ENCODE measurements at regions not wholly inside any gene's neighbourhood (a gene's known extent, or its start where the extent isn't known, plus 50 kb on each side); places are given as distances from the start of the nearest gene placed in this dataset.

DNA sequence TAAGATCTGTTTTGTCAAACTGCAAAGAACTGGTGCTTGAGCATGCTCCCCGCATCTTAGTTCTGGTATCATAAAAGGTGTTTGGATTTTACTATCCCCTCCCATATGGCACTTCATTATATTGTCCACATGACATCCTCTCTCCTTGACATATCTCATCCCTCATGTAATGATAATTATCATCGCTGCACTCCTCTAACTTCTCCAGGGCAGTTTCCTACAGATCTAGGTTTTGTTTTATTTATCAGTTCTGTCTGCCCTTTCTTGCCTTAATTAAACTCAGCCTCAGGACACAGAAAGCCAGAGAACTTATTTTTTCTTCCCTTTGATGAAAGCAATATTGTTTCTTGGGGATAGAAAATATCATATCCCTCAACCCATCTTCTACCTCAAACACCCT is 129.6 kb upstream of the DDX18 start:
- no peak overlapping the region for H3K4me3 ChIP-seq (ENCODE audit: low read length in 2 of 2)
- WGBS, 2 donors: 85 to 95% methylated on average over 2 of the region's 2 CpGs
- H3K27ac ChIP-seq (ENCODE audit: low read depth in 1 of 2, low read length in 2 of 2): no peak overlapping the region
- no peak for DNase-seq
- intact Hi-C loops (cut with DNase I): no loop called here
- H3K36me3 ChIP-seq (ENCODE audit: control insufficient read depth in 1 of 2, insufficient read depth in 2 of 2, low read length in 1 of 2): no peaks in the 10 kb centered on the region
- no peaks in the 10 kb centered on the region for H3K9me3 ChIP-seq (ENCODE audit: control insufficient read depth, low read length)
- H3K27me3 ChIP-seq (ENCODE audit: control insufficient read depth in 1 of 2, insufficient read depth in 2 of 2, low read length in 1 of 2): no peaks in the 10 kb centered on the region
- no peak for ATAC-seq (ENCODE audit: low FRiP score)
- H3K4me1 ChIP-seq (ENCODE audit: control insufficient read depth in 1 of 2, insufficient read depth in 2 of 2, low read length in 2 of 2): no peaks in the 10 kb centered on the region

DNA sequence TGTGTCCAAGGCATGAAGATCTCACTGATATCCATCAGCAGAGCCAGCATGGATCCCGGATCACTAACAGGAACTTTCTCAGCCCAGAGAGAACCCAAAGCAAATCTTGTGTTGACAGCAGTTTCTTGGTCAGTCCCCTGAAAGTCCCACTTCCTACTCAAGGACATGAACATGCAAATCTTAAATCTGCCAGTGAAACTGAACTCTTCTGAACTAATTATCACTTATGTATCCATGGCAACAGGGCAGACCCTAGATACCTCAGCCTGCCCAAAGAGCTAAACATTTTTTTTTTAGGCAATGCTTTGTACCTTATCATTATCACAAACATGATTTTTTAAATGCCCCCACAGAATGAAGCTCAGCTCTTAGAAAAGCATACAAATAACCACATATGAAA is 127.8 kb upstream of the DDX18 start:
- DNase-seq (no peak), ATAC-seq (ENCODE audit: low FRiP score) (no peak)
- intact Hi-C loops (cut with DNase I): no loop called here
- H3K9me3 ChIP-seq (ENCODE audit: control insufficient read depth, low read length): no peaks in the 10 kb centered on the region
- WGBS, 2 donors: 69 to 86% methylated on average over 1 of the region's 1 CpG
- H3K36me3 ChIP-seq (ENCODE audit: control insufficient read depth in 1 of 2, insufficient read depth in 2 of 2, low read length in 1 of 2): no peaks in the 10 kb centered on the region
- H3K4me1 ChIP-seq (ENCODE audit: control insufficient read depth in 1 of 2, insufficient read depth in 2 of 2, low read length in 2 of 2): no peaks in the 10 kb centered on the region
- no peak overlapping the region for H3K27ac ChIP-seq (ENCODE audit: low read depth in 1 of 2, low read length in 2 of 2)
- H3K4me3 ChIP-seq (ENCODE audit: low read length in 2 of 2): no peak overlapping the region
- H3K27me3 ChIP-seq (ENCODE audit: control insufficient read depth in 1 of 2, insufficient read depth in 2 of 2, low read length in 1 of 2): no peaks in the 10 kb centered on the region

DNA sequence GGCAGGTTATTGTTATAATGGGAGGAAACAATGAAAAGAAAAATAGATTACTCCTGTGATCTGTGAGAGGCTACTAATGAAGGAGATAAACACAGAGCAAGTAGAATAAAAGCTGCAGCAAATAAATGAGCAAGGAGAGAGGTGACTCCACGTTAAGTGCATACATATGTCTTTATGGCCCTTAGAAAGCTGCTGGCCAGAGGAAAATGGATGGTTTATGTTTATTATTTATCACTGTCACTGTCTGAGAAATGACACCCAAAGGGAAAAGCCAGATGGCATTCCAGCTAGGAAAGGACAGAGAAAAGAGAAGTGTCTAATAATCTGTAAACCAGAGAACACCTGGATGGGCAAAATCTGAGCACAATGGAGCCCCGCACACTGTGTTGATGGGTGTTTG is 122.9 kb upstream of the DDX18 start:
- no peaks in the 10 kb centered on the region for H3K4me1 ChIP-seq (ENCODE audit: control insufficient read depth in 1 of 2, insufficient read depth in 2 of 2, low read length in 2 of 2)
- 41 to 60% methylated on average over 2 of the region's 2 CpGs for WGBS, 2 donors
- intact Hi-C loops (cut with DNase I): no loop called here
- no peak for DNase-seq
- H3K27ac ChIP-seq (ENCODE audit: low read depth in 1 of 2, low read length in 2 of 2): no peak overlapping the region
- no peak for ATAC-seq (ENCODE audit: low FRiP score)
- H3K27me3 ChIP-seq (ENCODE audit: control insufficient read depth in 1 of 2, insufficient read depth in 2 of 2, low read length in 1 of 2): no peaks in the 10 kb centered on the region
- no peaks in the 10 kb centered on the region for H3K9me3 ChIP-seq (ENCODE audit: control insufficient read depth, low read length)
- no peaks in the 10 kb centered on the region for H3K36me3 ChIP-seq (ENCODE audit: control insufficient read depth in 1 of 2, insufficient read depth in 2 of 2, low read length in 1 of 2)
- H3K4me3 ChIP-seq (ENCODE audit: low read length in 2 of 2): no peak overlapping the region

DNA sequence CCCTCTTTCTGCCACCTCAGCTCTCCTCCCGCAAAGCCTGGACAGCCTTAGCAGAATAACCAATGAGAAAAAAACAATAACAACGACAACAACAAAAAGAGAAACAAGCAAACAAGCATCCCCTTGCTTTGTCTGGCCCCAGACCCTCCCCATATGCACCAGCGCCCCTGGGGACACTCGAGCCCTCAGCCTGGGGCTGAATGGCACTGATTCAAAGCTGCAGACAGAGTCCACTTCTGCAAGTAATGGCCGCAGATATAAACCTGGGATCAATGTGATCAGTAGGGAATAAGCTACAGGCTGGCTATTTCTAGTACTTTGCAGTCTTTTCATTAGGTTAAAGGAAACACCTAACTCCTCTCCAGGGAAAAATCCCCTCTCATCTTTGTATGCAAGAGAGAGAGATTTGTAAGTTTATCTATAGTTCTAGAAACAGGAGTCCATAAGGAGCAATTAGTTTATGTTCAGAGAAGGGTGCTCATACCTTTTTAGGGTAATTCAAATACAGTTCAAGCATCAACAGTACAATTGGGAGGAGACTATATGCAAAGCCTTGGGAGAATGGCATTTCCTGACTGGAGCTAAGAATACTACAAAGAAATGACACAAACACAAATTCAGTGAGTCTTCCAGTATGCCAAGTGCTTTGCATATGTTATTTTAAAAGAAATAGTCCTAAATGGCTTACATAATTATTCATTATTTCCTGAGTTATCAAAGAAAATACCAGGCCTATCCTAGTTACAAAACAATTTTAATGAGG is 122.3 kb upstream of the DDX18 start:
- no peak for ATAC-seq (ENCODE audit: low FRiP score)
- no peak for DNase-seq
- H3K4me3 ChIP-seq (ENCODE audit: low read length in 2 of 2): no peak overlapping the region
- no peak overlapping the region for H3K27ac ChIP-seq (ENCODE audit: low read depth in 1 of 2, low read length in 2 of 2)
- H3K27me3 ChIP-seq (ENCODE audit: control insufficient read depth in 1 of 2, insufficient read depth in 2 of 2, low read length in 1 of 2): no peaks in the 10 kb centered on the region
- intact Hi-C loops (cut with DNase I): no loop called here
- no peaks in the 10 kb centered on the region for H3K9me3 ChIP-seq (ENCODE audit: control insufficient read depth, low read length)
- no peaks in the 10 kb centered on the region for H3K36me3 ChIP-seq (ENCODE audit: control insufficient read depth in 1 of 2, insufficient read depth in 2 of 2, low read length in 1 of 2)
- no peaks in the 10 kb centered on the region for H3K4me1 ChIP-seq (ENCODE audit: control insufficient read depth in 1 of 2, insufficient read depth in 2 of 2, low read length in 2 of 2)
- WGBS, 2 donors: 50 to 61% methylated on average over 5 of the region's 5 CpGs

DNA sequence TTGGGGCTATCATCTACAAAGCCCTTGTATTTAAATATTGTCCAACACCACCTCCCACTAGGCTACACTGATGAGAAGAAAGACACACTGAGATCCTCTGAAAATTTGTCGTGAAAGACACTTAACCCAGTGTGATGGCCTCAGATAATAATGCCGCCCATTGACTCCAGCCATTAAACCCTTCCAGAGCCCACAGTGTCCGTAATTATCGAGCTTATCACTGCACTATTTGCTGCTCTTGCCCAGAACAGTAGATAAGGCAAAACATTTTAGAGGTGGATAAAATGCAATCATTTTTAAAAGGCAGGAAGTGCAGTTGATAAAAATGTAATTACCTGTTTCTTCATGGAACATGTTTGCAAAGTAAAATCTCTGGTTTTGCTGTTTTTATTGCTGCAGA is 121.3 kb upstream of the DDX18 start:
- DNase-seq (no peak), ATAC-seq (ENCODE audit: low FRiP score) (no peak)
- Histone ChIP-seq H3K4me3 (ENCODE audit: low read length in 2 of 2) (no peak overlapping the region), H3K4me1 (ENCODE audit: control insufficient read depth in 1 of 2, insufficient read depth in 2 of 2, low read length in 2 of 2) (no peaks in the 10 kb centered on the region), H3K27ac (ENCODE audit: low read depth in 1 of 2, low read length in 2 of 2) (no peak overlapping the region), H3K9me3 (ENCODE audit: control insufficient read depth, low read length) (no peaks in the 10 kb centered on the region), H3K27me3 (ENCODE audit: control insufficient read depth in 1 of 2, insufficient read depth in 2 of 2, low read length in 1 of 2) (no peaks in the 10 kb centered on the region), H3K36me3 (ENCODE audit: control insufficient read depth in 1 of 2, insufficient read depth in 2 of 2, low read length in 1 of 2) (no peaks in the 10 kb centered on the region)
- 68 to 77% methylated on average over 4 of the region's 4 CpGs for WGBS, 2 donors
- intact Hi-C loops (cut with DNase I): no loop called here

DNA sequence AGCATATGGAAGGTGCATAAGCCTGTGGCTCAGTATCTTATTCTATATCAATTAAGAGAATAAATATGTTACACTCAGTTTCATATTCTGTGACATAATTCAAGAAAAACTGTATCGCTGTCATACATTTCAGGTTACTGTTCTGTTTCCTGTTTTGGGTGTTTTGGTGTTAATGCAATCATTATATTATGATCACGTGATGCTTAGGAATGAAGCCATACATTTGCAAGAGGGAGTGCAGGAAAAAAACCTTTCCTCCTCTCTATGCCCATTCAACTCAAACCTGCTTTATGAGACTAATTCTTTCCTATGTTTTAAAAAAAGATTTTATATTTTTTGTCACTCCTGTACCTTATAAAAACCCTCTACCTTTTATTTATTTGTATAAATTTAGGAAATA is 120.8 kb upstream of the DDX18 start:
- ATAC-seq (ENCODE audit: low FRiP score) (no peak), DNase-seq (no peak)
- no peaks in the 10 kb centered on the region for H3K9me3 ChIP-seq (ENCODE audit: control insufficient read depth, low read length)
- no peaks in the 10 kb centered on the region for H3K4me1 ChIP-seq (ENCODE audit: control insufficient read depth in 1 of 2, insufficient read depth in 2 of 2, low read length in 2 of 2)
- no peak overlapping the region for H3K27ac ChIP-seq (ENCODE audit: low read depth in 1 of 2, low read length in 2 of 2)
- 81 to 84% methylated on average over 2 of the region's 2 CpGs for WGBS, 2 donors
- H3K4me3 ChIP-seq (ENCODE audit: low read length in 2 of 2): no peak overlapping the region
- H3K27me3 ChIP-seq (ENCODE audit: control insufficient read depth in 1 of 2, insufficient read depth in 2 of 2, low read length in 1 of 2): no peaks in the 10 kb centered on the region
- no peaks in the 10 kb centered on the region for H3K36me3 ChIP-seq (ENCODE audit: control insufficient read depth in 1 of 2, insufficient read depth in 2 of 2, low read length in 1 of 2)
- intact Hi-C loops (cut with DNase I): no loop called here

DNA sequence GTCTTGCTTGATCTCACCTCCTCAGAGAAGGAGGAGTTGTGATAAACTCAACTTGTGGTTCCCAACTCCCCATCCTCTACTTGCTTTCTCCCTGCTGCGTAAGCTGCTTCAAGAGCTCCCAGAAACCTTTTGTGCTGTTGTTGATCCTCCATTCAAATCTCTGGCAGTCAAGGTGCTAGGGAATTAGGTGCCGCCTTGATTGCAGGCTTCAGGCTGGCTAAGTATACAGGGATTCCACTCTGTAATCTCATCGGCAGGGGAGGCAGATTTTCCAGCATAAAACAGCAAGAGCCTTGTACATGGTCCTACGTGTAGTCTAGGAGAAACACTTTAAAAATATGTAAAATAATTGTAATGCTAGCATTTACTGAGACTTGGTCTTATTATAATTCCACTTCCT is 116.2 kb upstream of the DDX18 start:
- ATAC-seq (ENCODE audit: low FRiP score) (no peak), DNase-seq (no peak)
- 70% methylated on average over 4 of the region's 4 CpGs for WGBS, 2 donors
- intact Hi-C loops (cut with DNase I): no loop called here
- Histone ChIP-seq H3K27ac (ENCODE audit: low read depth in 1 of 2, low read length in 2 of 2) (no peak overlapping the region), H3K4me3 (ENCODE audit: low read length in 2 of 2) (no peak overlapping the region), H3K4me1 (ENCODE audit: control insufficient read depth in 1 of 2, insufficient read depth in 2 of 2, low read length in 2 of 2) (no peaks in the 10 kb centered on the region), H3K9me3 (ENCODE audit: control insufficient read depth, low read length) (no peaks in the 10 kb centered on the region), H3K36me3 (ENCODE audit: control insufficient read depth in 1 of 2, insufficient read depth in 2 of 2, low read length in 1 of 2) (no peaks in the 10 kb centered on the region), H3K27me3 (ENCODE audit: control insufficient read depth in 1 of 2, insufficient read depth in 2 of 2, low read length in 1 of 2) (no peaks in the 10 kb centered on the region)

DNA sequence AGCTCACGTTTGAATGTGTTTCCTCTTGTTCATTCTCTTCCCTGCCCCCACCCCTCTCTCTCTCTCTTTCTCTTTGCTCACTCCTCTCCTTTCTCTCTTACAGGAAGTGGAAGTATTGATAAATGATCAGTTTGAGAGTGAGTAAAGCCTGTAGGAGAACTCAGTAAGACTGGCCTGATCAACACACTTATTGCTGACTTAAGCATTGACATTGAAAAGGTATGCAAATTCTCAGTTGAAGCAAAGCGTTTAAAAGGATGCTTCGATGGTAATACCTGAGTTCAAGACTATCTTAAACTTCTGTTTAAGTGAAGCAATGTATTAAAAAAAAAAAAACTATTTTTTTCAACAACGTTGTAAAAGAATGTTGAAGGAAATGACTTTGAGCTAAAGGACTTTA is 115.7 kb upstream of the DDX18 start:
- H3K27ac ChIP-seq (ENCODE audit: low read depth in 1 of 2, low read length in 2 of 2): no peak overlapping the region
- intact Hi-C loops (cut with DNase I): no loop called here
- 56 to 58% methylated on average over 4 of the region's 4 CpGs for WGBS, 2 donors
- H3K9me3 ChIP-seq (ENCODE audit: control insufficient read depth, low read length): no peaks in the 10 kb centered on the region
- no peaks in the 10 kb centered on the region for H3K36me3 ChIP-seq (ENCODE audit: control insufficient read depth in 1 of 2, insufficient read depth in 2 of 2, low read length in 1 of 2)
- H3K27me3 ChIP-seq (ENCODE audit: control insufficient read depth in 1 of 2, insufficient read depth in 2 of 2, low read length in 1 of 2): no peaks in the 10 kb centered on the region
- DNase-seq (no peak), ATAC-seq (ENCODE audit: low FRiP score) (no peak)
- no peaks in the 10 kb centered on the region for H3K4me1 ChIP-seq (ENCODE audit: control insufficient read depth in 1 of 2, insufficient read depth in 2 of 2, low read length in 2 of 2)
- H3K4me3 ChIP-seq (ENCODE audit: low read length in 2 of 2): no peak overlapping the region

DNA sequence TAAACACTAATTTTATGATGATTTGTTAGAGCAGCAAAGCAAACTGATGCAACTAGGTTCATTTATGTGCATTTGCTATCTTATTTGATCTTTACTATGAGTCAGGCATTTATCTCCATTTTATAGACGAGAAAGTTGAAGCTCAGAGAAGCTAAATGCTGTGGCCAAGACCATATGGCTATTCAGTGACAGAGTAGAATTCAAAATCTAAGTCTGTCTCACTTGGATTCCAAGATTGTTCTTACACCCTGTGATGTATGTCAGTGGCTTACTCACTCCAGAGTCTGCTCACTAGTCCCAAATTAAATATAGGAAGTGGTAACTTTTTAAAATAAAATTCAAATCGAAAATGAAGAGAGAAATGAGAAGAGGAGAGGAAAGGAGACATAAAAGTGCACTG is 114.0 kb upstream of the DDX18 start:
- ATAC-seq (ENCODE audit: low FRiP score) (no peak), DNase-seq (no peak)
- 29 to 41% methylated on average over 2 of the region's 2 CpGs for WGBS, 2 donors
- no peaks in the 10 kb centered on the region for H3K9me3 ChIP-seq (ENCODE audit: control insufficient read depth, low read length)
- H3K4me3 ChIP-seq (ENCODE audit: low read length in 2 of 2): no peak overlapping the region
- intact Hi-C loops (cut with DNase I): no loop called here
- H3K27me3 ChIP-seq (ENCODE audit: control insufficient read depth in 1 of 2, insufficient read depth in 2 of 2, low read length in 1 of 2): no peaks in the 10 kb centered on the region
- no peaks in the 10 kb centered on the region for H3K4me1 ChIP-seq (ENCODE audit: control insufficient read depth in 1 of 2, insufficient read depth in 2 of 2, low read length in 2 of 2)
- H3K27ac ChIP-seq (ENCODE audit: low read depth in 1 of 2, low read length in 2 of 2): no peak overlapping the region
- H3K36me3 ChIP-seq (ENCODE audit: control insufficient read depth in 1 of 2, insufficient read depth in 2 of 2, low read length in 1 of 2): no peaks in the 10 kb centered on the region
